Type B pancreatic cell (in vitro differentiated cells): ENCODE measurements at regions not wholly inside any gene's neighbourhood (a gene's known extent, or its start where the extent isn't known, plus 50 kb on each side); places are given as distances from the start of the nearest gene placed in this dataset.

ENCODE experiments used
- DNase-seq: peaks from one replicate; pipeline ENCODE4 v3.0.0; 2021; ENCODE audit warnings: mixed read lengths; ENCODE audit not compliant: unreplicated experiment; ENCODE audit errors: extremely low spot score
- H3K27ac Mint-ChIP-seq: 2 replicates; pipeline ENCODE4 v1.8.0; 2021; ENCODE audit warnings: mild to moderate bottlenecking, mixed read lengths
- H3K27me3 Mint-ChIP-seq: 2 replicates; pipeline ENCODE4 v1.8.0; 2021; ENCODE audit warnings: mixed read lengths
- H3K36me3 Mint-ChIP-seq: 2 replicates; pipeline ENCODE4 v1.8.0; 2021; ENCODE audit warnings: mixed read lengths
- H3K4me1 Mint-ChIP-seq: one replicate; pipeline ENCODE4 v1.8.0; 2021; ENCODE audit warnings: mixed read lengths; ENCODE audit not compliant: unreplicated experiment
- H3K4me3 Mint-ChIP-seq: 2 replicates; pipeline ENCODE4 v1.8.0; 2021; ENCODE audit warnings: mild to moderate bottlenecking, mixed read lengths
- H3K9me3 Mint-ChIP-seq: 2 replicates; pipeline ENCODE4 v1.8.0; 2021; ENCODE audit warnings: mixed read lengths
- CTCF ChIP-seq: fragments of 200-600 bp; sonication (generic); conservative IDR thresholded peaks from 2 replicates; pipeline ENCODE4 v1.5.0; 2021; ENCODE audit warnings: antibody characterized with exemption, mild to moderate bottlenecking

DNA sequence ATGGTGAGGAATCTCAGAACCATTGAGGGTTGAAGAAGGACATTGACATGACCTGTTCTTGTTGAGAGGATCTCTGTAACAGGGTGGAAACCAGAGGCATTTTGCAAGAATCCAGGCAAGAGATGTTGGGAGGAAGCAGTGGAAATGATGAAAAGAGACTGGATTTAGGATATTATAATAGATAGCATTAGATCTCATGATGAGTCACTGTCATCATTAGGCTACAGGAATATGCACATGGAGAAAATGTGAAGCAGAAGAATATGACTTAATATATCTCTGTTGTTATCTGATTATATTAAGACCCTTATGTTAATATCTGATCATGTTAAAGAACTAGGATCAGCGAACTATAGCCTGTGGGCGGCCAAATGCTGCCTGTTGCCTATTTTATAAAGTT is 393.0 kb upstream of the MTPN start:
- DNase-seq: no peak
- Mint-ChIP-seq H3K4me1 (no peaks in the 10 kb centered on the region), H3K36me3 (no peaks in the 10 kb centered on the region), H3K27me3 (peaks cover 4% of the 10 kb centered on the region), H3K4me3 (no peak overlapping the region), H3K27ac (no peak overlapping the region), H3K9me3 (no peaks in the 10 kb centered on the region)
- no peak for TF ChIP-seq CTCF

DNA sequence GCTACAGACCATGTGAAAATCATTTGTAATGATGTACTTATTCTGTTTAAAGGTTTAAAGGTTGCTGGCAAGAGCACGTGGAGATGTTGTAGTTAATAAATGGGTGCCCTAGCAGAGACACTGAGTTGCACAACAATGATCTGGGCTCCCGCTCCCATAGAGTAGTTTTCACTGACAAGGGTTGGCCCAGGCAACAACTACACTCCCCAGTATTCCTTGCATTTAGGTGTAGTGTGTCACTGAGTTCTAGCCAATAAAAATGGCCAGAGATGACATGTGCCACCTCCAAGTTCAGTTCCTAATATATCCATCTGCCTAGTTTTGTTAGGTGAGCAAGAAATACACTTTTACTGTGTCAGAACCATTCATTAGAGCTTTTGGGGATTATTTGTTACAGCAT is 392.1 kb upstream of the MTPN start:
- no peaks in the 10 kb centered on the region for H3K9me3 Mint-ChIP-seq
- H3K27me3 Mint-ChIP-seq: peaks cover 4% of the 10 kb centered on the region
- H3K4me1 Mint-ChIP-seq: no peaks in the 10 kb centered on the region
- no peak overlapping the region for H3K4me3 Mint-ChIP-seq
- TF ChIP-seq CTCF: no peak
- no peak overlapping the region for H3K27ac Mint-ChIP-seq
- no peaks in the 10 kb centered on the region for H3K36me3 Mint-ChIP-seq
- DNase-seq: no peak

DNA sequence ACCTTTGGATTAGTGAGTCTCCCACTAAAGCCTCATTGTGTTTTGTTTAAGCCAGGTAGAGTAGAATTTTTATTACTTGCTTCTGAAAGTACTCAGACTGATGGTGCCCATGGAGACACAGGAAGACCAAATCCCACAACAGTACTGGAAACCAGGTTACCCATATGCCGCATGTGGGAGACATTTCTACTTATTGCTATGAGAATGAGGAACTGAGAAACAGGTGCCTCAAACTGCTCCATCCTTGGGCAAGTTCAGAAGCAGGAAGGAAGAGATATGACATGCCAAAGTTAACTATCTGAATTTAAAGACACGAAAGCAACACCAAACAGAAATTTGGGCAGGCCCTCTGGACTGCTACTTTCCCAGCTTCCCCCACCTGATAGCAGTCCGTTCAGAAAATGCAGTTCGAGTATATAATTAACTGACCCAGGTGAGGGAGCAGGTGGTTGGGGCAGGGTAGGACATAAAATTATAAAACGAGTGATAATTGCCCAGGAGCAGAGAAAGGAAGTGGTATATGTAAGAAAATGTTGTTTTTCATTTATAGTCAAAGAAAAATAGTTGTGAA is 382.3 kb upstream of the MTPN start:
- H3K27ac Mint-ChIP-seq: no peak overlapping the region
- H3K9me3 Mint-ChIP-seq: no peaks in the 10 kb centered on the region
- no peaks in the 10 kb centered on the region for H3K4me1 Mint-ChIP-seq
- no peak for TF ChIP-seq CTCF
- no peaks in the 10 kb centered on the region for H3K27me3 Mint-ChIP-seq
- no peak for DNase-seq
- H3K4me3 Mint-ChIP-seq: no peak overlapping the region
- no peaks in the 10 kb centered on the region for H3K36me3 Mint-ChIP-seq

- H3K27ac Mint-ChIP-seq: no peak overlapping the region
- DNase-seq: no peak
- H3K27me3 Mint-ChIP-seq: no peaks in the 10 kb centered on the region
- no peaks in the 10 kb centered on the region for H3K4me1 Mint-ChIP-seq
- no peaks in the 10 kb centered on the region for H3K36me3 Mint-ChIP-seq
- no peaks in the 10 kb centered on the region for H3K9me3 Mint-ChIP-seq
- no peak overlapping the region for H3K4me3 Mint-ChIP-seq
- TF ChIP-seq CTCF: no peak
These were observed 376.1 kb upstream of the MTPN start for GRCh38 chr7:136353287-136353686.

DNA sequence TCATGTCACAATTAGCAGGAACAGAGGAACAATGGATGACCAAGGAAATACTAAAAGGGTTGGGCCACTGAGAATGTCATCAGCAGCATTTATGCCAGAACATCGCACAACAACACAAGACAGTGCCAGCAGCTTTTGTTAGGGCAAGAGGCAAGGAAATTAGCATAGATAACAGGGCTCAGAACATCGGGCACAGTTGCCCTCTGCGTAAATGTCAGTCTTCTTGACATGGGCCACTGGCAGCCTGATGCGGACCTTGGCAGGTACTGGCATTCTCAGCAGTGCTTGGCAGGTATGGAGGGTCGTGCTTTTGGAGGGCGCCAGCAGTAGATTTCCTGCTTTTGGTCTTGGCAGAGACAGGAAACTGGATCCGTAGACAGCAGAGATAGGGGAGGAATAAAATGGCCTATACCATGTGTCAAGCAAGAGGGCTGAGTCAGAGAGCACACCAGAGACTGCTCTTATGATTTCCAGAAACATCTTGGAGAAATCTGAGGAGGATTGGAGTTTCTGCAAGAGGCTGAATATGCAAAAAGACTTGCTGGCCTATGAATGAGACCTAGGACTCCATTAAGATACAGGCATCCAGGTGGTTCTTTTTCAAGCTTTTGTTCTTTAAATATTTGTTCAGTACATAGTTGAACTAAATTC is 371.5 kb upstream of the MTPN start:
- TF ChIP-seq CTCF: no peak
- Mint-ChIP-seq H3K36me3 (no peaks in the 10 kb centered on the region), H3K4me1 (no peaks in the 10 kb centered on the region), H3K27ac (no peak overlapping the region), H3K4me3 (no peak overlapping the region), H3K9me3 (no peaks in the 10 kb centered on the region), H3K27me3 (no peaks in the 10 kb centered on the region)
- DNase-seq: no peak
